ENCODE measurements at regions not wholly inside any gene's neighbourhood (a gene's known extent, or its start where the extent isn't known, plus 50 kb on each side); places are given as distances from the start of the nearest gene placed in this dataset.

- H3K27me3 Mint-ChIP-seq, result peaks cover 7% of the 10 kb centered on the region
- H3K27ac Mint-ChIP-seq, result no peak overlapping the region
- no peaks in the 10 kb centered on the region for H3K36me3 Mint-ChIP-seq
- no peak for ATAC-seq
- no peaks in the 10 kb centered on the region for H3K4me1 Mint-ChIP-seq
- no peak overlapping the region for H3K4me3 Mint-ChIP-seq
- peaks cover 9% of the 10 kb centered on the region for H3K9me3 Mint-ChIP-seq
Observed at GRCh38 chr20:24718277-24718676, 230.8 kb upstream of the CST7 start.

- no peaks in the 10 kb centered on the region for H3K4me1 Mint-ChIP-seq
Observed at GRCh38 chr20:24718696-24719095, 230.4 kb upstream of the CST7 start.

GRCh38 chr20:24720957-24721356, 228.1 kb upstream of the CST7 start:
- peaks cover 7% of the 10 kb centered on the region for H3K27me3 Mint-ChIP-seq
- no peak overlapping the region for H3K4me3 Mint-ChIP-seq
- no peak overlapping the region for H3K27ac Mint-ChIP-seq

More at GRCh38 chr20:24718696-24719095, 230.4 kb upstream of the CST7 start:
- no peak for ATAC-seq
- Mint-ChIP-seq H3K9me3 (peaks cover 6% of the 10 kb centered on the region), H3K36me3 (no peaks in the 10 kb centered on the region), H3K27ac (no peak overlapping the region), H3K27me3 (peaks cover 7% of the 10 kb centered on the region), H3K4me3 (no peak overlapping the region)

GRCh38 chr20:24721891-24722568, 227.0 kb upstream of the CST7 start:
- Mint-ChIP-seq H3K4me1 (no peaks in the 10 kb centered on the region), H3K27ac (no peak overlapping the region), H3K4me3 (no peak overlapping the region), H3K27me3 (peaks cover 7% of the 10 kb centered on the region), H3K9me3 (no peaks in the 10 kb centered on the region), H3K36me3 (no peaks in the 10 kb centered on the region)
- no peak for ATAC-seq

More at GRCh38 chr20:24720957-24721356, 228.1 kb upstream of the CST7 start:
- no peaks in the 10 kb centered on the region for H3K36me3 Mint-ChIP-seq
- H3K4me1 Mint-ChIP-seq, result no peaks in the 10 kb centered on the region
- H3K9me3 Mint-ChIP-seq, result no peaks in the 10 kb centered on the region
- no peak for ATAC-seq

GRCh38 chr20:24722586-24722985, 226.5 kb upstream of the CST7 start:
- Mint-ChIP-seq H3K27ac (no peak overlapping the region), H3K27me3 (peaks cover 2% of the 10 kb centered on the region), H3K4me3 (no peak overlapping the region), H3K9me3 (no peaks in the 10 kb centered on the region), H3K4me1 (no peaks in the 10 kb centered on the region), H3K36me3 (no peaks in the 10 kb centered on the region)
- ATAC-seq, result no peak

- Mint-ChIP-seq H3K4me3 (no peak overlapping the region), H3K27ac (no peak overlapping the region), H3K27me3 (no peaks in the 10 kb centered on the region), H3K9me3 (no peaks in the 10 kb centered on the region), H3K4me1 (no peaks in the 10 kb centered on the region), H3K36me3 (no peaks in the 10 kb centered on the region)
- no peak for ATAC-seq
Observed at GRCh38 chr20:24723186-24723585, 225.9 kb upstream of the CST7 start.

- no peak overlapping the region for H3K27ac Mint-ChIP-seq
- H3K4me1 Mint-ChIP-seq, result no peaks in the 10 kb centered on the region
- no peaks in the 10 kb centered on the region for H3K9me3 Mint-ChIP-seq
- no peak overlapping the region for H3K4me3 Mint-ChIP-seq
- H3K27me3 Mint-ChIP-seq, result no peaks in the 10 kb centered on the region
- H3K36me3 Mint-ChIP-seq, result no peaks in the 10 kb centered on the region
- ATAC-seq, result no peak
Observed at GRCh38 chr20:24723647-24724352, 225.3 kb upstream of the CST7 start.

- no peak overlapping the region for H3K4me3 Mint-ChIP-seq
- no peaks in the 10 kb centered on the region for H3K9me3 Mint-ChIP-seq
- no peaks in the 10 kb centered on the region for H3K4me1 Mint-ChIP-seq
- H3K27me3 Mint-ChIP-seq, result no peaks in the 10 kb centered on the region
- no peak overlapping the region for H3K27ac Mint-ChIP-seq
- no peak for ATAC-seq
- H3K36me3 Mint-ChIP-seq, result no peaks in the 10 kb centered on the region
Observed at GRCh38 chr20:24724982-24725533, 224.0 kb upstream of the CST7 start.

- Mint-ChIP-seq H3K9me3 (no peaks in the 10 kb centered on the region), H3K4me3 (no peak overlapping the region), H3K36me3 (no peaks in the 10 kb centered on the region), H3K27me3 (no peaks in the 10 kb centered on the region), H3K4me1 (no peaks in the 10 kb centered on the region), H3K27ac (no peak overlapping the region)
- ATAC-seq, result no peak
Observed at GRCh38 chr20:24727795-24728194, 221.3 kb upstream of the CST7 start.

- Mint-ChIP-seq H3K27ac (no peak overlapping the region), H3K4me1 (no peaks in the 10 kb centered on the region), H3K36me3 (no peaks in the 10 kb centered on the region), H3K9me3 (no peaks in the 10 kb centered on the region), H3K27me3 (no peaks in the 10 kb centered on the region), H3K4me3 (no peak overlapping the region)
- ATAC-seq, result no peak
Observed at GRCh38 chr20:24729896-24730605, 219.0 kb upstream of the CST7 start.

- Mint-ChIP-seq H3K27ac (no peak overlapping the region), H3K9me3 (no peaks in the 10 kb centered on the region), H3K36me3 (no peaks in the 10 kb centered on the region)
Observed at GRCh38 chr20:24730750-24731149, 218.3 kb upstream of the CST7 start.

GRCh38 chr20:24731312-24731711, 217.8 kb upstream of the CST7 start:
- H3K4me3 Mint-ChIP-seq, result no peak overlapping the region
- H3K27ac Mint-ChIP-seq, result no peak overlapping the region
- no peaks in the 10 kb centered on the region for H3K4me1 Mint-ChIP-seq
- no peaks in the 10 kb centered on the region for H3K9me3 Mint-ChIP-seq
- no peaks in the 10 kb centered on the region for H3K36me3 Mint-ChIP-seq
- H3K27me3 Mint-ChIP-seq, result no peaks in the 10 kb centered on the region
- ATAC-seq, result no peak

More at GRCh38 chr20:24730750-24731149, 218.3 kb upstream of the CST7 start:
- ATAC-seq, result no peak
- H3K4me1 Mint-ChIP-seq, result no peaks in the 10 kb centered on the region
- H3K27me3 Mint-ChIP-seq, result no peaks in the 10 kb centered on the region
- no peak overlapping the region for H3K4me3 Mint-ChIP-seq

- Mint-ChIP-seq H3K27me3 (no peaks in the 10 kb centered on the region), H3K9me3 (no peaks in the 10 kb centered on the region), H3K36me3 (no peaks in the 10 kb centered on the region), H3K4me3 (no peak overlapping the region), H3K27ac (no peak overlapping the region), H3K4me1 (no peaks in the 10 kb centered on the region)
- ATAC-seq, result no peak
Observed at GRCh38 chr20:24732076-24732475, 217.0 kb upstream of the CST7 start.

- no peaks in the 10 kb centered on the region for H3K9me3 Mint-ChIP-seq
- no peak overlapping the region for H3K27ac Mint-ChIP-seq
- no peaks in the 10 kb centered on the region for H3K27me3 Mint-ChIP-seq
- H3K36me3 Mint-ChIP-seq, result no peaks in the 10 kb centered on the region
- no peak overlapping the region for H3K4me3 Mint-ChIP-seq
- ATAC-seq, result no peak
- H3K4me1 Mint-ChIP-seq, result no peaks in the 10 kb centered on the region
Observed at GRCh38 chr20:24732599-24732998, 216.5 kb upstream of the CST7 start.

GRCh38 chr20:24733416-24733815, 215.7 kb upstream of the CST7 start:
- H3K27ac Mint-ChIP-seq, result no peak overlapping the region
- no peak for ATAC-seq
- H3K36me3 Mint-ChIP-seq, result no peaks in the 10 kb centered on the region
- no peaks in the 10 kb centered on the region for H3K9me3 Mint-ChIP-seq
- H3K4me1 Mint-ChIP-seq, result no peaks in the 10 kb centered on the region
- no peak overlapping the region for H3K4me3 Mint-ChIP-seq
- no peaks in the 10 kb centered on the region for H3K27me3 Mint-ChIP-seq

Data from stimulated activated memory B cell treated with anti-CD40 and anti-IgM and Interleukin-4, amounts not matched to agents 10 μg/mL and 1 μg/mL and 100 μg/mL, for 72 hours (primary cell).